Tibial nerve (tissue), 3 donors: ENCODE measurements at regions not wholly inside any gene's neighbourhood (a gene's known extent, or its start where the extent isn't known, plus 50 kb on each side); places are given as distances from the start of the nearest gene placed in this dataset.

Experiments
- POLR2A ChIP-seq, 2 donors: fragments of 450-650 bp; IDR thresholded peaks; one replicate each; pipeline ENCODE4 v1.6.1; 2017; ENCODE audit warnings: antibody characterized with exemption in 2 of 2, mild to moderate bottlenecking in 2 of 2, moderate library complexity in 2 of 2
- TF ChIP-seq, protein P1 (sequence below), 5 experiments: fragments of 200-600 bp in 3 of 5; fragments of 450-650 bp in 2 of 5; sonication (generic) in 3 of 5; IDR thresholded peaks; one replicate each; pipeline ENCODE4 v1.5.1; 2016 to 2019; ENCODE audit warnings: antibody characterized with exemption in 5 of 5, mild to moderate bottlenecking in 3 of 5, moderate library complexity in 2 of 5

GRCh38 chr17:70610161-70610560, 440.8 kb downstream of the KCNJ2 start:
- TF ChIP-seq, protein P1, sequence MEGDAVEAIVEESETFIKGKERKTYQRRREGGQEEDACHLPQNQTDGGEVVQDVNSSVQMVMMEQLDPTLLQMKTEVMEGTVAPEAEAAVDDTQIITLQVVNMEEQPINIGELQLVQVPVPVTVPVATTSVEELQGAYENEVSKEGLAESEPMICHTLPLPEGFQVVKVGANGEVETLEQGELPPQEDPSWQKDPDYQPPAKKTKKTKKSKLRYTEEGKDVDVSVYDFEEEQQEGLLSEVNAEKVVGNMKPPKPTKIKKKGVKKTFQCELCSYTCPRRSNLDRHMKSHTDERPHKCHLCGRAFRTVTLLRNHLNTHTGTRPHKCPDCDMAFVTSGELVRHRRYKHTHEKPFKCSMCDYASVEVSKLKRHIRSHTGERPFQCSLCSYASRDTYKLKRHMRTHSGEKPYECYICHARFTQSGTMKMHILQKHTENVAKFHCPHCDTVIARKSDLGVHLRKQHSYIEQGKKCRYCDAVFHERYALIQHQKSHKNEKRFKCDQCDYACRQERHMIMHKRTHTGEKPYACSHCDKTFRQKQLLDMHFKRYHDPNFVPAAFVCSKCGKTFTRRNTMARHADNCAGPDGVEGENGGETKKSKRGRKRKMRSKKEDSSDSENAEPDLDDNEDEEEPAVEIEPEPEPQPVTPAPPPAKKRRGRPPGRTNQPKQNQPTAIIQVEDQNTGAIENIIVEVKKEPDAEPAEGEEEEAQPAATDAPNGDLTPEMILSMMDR (IDR thresholded peaks at IDR 0.05), result no peak
- no peak for TF ChIP-seq POLR2A (IDR thresholded peaks at IDR 0.05)
